GM19395 (cell line): ENCODE measurements at regions not wholly inside any gene's neighbourhood (a gene's known extent, or its start where the extent isn't known, plus 50 kb on each side); places are given as distances from the start of the nearest gene placed in this dataset.
"Not testable (repeated sequence)": the region's sequence is repeated elsewhere in the genome, so short reads cannot be mapped to it uniquely, and the experiment has no call there.

Source experiments
- ATAC-seq: cut with Tn5 transposase; IDR thresholded peaks from one replicate; pipeline ENCODE4 v1.9.1; 2021; ENCODE audit warnings: mild to moderate bottlenecking, moderate library complexity; ENCODE audit not compliant: unreplicated experiment

GRCh38 chr18:35868915-35869314 lies 103.6 kb upstream of the RMP24 start:
- ATAC-seq, result no peak

- ATAC-seq, result no peak
These were observed 101.1 kb upstream of the RMP24 start for GRCh38 chr18:35871337-35871736.

- no peak for ATAC-seq
These were observed 96.9 kb upstream of the RMP24 start for GRCh38 chr18:35875566-35875965.

GRCh38 chr18:35876243-35876642 lies 96.2 kb upstream of the RMP24 start:
- ATAC-seq, result no peak

GRCh38 chr18:35880788-35881455 lies 91.6 kb upstream of the RMP24 start:
- ATAC-seq, result no peak

- no peak for ATAC-seq
These were observed 84.2 kb upstream of the RMP24 start for GRCh38 chr18:35888329-35888728.

- ATAC-seq, result no peak
These were observed 82.8 kb upstream of the RMP24 start for GRCh38 chr18:35889677-35890076.

GRCh38 chr18:35890323-35890722 lies 82.2 kb upstream of the RMP24 start:
- no peak for ATAC-seq

GRCh38 chr18:35892118-35892517 lies 80.4 kb upstream of the RMP24 start:
- no peak for ATAC-seq

GRCh38 chr18:35897481-35897880 lies 75.0 kb upstream of the RMP24 start:
- ATAC-seq, result not testable (repeated sequence)

- ATAC-seq, result no peak
These were observed 68.0 kb upstream of the RMP24 start for GRCh38 chr18:35904389-35905037.

- ATAC-seq, result no peak
These were observed 67.0 kb upstream of the RMP24 start for GRCh38 chr18:35905436-35905835.

- ATAC-seq, result not testable (repeated sequence)
These were observed 66.2 kb upstream of the RMP24 start for GRCh38 chr18:35906291-35906690.

GRCh38 chr18:35910327-35910726 lies 62.2 kb upstream of the RMP24 start:
- no peak for ATAC-seq

- ATAC-seq, result no peak
These were observed 60.1 kb upstream of the RMP24 start for GRCh38 chr18:35912332-35912731.

- no peak for ATAC-seq
These were observed 57.4 kb upstream of the RMP24 start for GRCh38 chr18:35915056-35915455.

GRCh38 chr18:35917043-35917442 lies 55.4 kb upstream of the RMP24 start:
- no peak for ATAC-seq

GRCh38 chr18:35918564-35918963 lies 53.9 kb upstream of the RMP24 start:
- no peak for ATAC-seq

GRCh38 chr18:35919179-35919578 lies 53.3 kb upstream of the RMP24 start:
- no peak for ATAC-seq

GRCh38 chr18:35920623-35921022 lies 51.9 kb upstream of the RMP24 start:
- ATAC-seq, result no peak
